Fibroblast of skin of left quadriceps (primary cell): ENCODE measurements at regions not wholly inside any gene's neighbourhood (a gene's known extent, or its start where the extent isn't known, plus 50 kb on each side); places are given as distances from the start of the nearest gene placed in this dataset.
"Not testable (repeated sequence)": the region's sequence is repeated elsewhere in the genome, so short reads cannot be mapped to it uniquely, and the experiment has no call there.

Source experiments
- DNase-seq, 2 experiments: peaks; one replicate each; pipeline ENCODE4 v3.0.0-alpha.2; 2013; ENCODE audit warnings: low read depth in 2 of 2

DNA sequence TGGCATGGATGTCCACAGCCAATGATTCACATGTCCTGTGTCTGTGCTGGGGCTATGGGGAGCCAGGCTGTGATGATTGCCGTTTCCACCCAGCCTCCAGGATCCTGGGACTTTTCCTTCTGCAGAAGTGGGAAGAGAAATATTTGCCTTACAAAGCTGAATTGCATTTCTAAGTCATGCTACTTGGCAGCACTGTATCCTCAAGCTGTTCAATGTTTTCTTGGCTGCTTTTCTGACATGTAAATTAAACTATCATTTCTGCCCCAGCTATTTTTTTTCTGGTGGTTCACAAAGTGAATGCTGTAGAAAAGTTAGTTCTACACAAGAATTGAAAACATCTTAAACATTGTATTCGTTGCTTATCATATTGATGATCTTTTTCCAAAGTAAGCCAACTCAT is 51.9 kb upstream of the TCERG1L start:
- DNase-seq: no peak

DNA sequence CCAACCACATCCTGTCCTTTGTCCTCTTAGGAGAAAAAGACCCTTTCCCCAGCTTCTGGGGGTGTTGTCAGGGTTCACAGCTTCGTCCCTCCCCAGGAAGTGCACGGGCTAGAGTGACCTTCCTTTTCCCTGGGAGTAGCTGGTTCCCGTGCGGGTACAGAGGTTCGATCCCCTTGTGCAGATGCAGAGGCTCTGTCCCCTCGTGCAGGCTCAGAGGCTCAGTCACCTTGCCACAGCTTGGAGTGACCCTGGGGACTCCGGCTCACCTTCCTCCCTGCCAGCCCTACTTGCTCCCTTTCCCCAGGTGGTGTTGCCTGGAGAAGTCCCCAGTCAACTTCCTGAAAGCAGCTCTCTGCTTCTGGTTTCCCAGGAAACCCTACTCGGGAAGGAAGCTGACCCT is 60.0 kb upstream of the TCERG1L start:
- DNase-seq: no peak

DNA sequence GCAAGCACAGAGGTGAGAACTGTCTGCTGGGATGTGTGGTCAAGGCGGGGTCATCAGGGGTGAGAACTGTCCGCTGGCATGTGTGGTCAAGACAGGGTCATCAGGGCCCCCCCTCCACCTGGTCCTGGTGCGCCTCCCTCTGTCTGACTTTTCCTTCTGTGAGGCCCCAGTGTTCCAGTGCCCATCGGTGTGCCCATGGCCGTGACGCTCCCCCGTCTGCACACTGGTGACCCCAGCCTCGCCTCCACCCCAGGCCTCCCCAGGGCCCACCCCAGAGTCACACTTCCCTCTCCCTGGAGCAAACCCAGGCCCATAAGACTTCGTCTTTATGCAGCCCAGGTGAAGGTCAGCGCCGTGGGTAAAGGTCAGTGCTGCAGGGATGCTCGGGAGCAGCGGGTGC is 70.1 kb upstream of the TCERG1L start:
- DNase-seq: no peak

DNA sequence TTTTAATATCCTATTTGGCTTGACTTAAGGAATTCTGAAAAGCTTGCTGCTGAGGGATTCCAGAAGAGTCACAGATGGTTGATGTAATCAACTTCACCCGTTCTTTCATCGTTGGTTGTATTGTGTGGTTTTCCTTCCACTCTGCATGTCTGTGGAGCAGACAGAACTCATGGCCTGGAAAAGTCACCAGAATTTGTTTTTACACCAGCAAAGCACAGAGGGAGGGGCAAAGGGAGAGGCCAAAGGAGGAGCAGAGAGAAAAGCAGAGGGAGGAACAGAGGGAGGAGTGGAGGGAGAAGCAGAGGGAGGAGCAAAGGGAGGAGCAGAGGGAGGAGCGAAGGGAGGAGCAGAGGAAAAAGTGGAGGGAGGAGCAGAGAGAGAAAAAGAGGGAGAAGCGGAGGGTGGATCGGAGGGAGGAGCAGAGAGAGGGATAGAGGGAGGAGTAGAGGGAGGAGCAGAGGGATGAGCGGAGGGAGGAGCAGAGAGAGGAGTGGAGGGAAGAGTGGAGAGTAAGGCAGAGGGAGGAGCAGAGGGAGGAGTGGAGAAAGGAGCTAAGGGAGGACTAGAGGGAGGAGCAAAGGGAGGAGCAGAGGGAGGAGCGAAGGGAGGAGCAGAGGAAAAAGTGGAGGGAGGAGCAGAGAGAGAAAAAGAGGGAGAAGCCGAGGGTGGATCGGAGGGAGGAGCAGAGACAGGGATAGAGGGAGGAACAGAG is 73.8 kb upstream of the TCERG1L start:
- not testable (repeated sequence) for DNase-seq

DNA sequence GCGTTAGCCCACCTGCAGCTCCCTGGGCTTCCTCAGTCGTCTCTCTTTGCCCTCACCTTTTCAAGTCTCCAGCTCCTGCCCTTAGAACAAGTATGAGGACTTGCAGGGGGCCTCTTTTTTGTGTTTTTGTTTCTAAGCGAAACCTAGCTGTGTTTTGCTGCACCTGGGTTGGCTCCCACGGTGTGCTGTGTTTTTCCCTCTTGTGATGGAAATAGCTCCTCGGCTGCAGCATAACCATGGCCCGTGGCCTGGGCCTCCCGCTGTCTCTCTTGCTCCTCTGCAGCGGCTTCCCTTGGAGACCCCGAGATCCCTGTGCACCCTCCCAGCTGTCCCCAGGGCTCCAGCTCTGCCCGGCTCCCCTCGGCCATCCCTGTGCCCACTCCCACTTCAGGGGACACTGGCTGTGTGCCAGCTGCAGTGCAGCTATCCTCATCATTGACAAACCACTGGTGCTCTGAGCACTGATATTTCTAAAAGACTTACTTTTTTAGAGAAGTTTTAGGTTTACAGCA is 75.6 kb upstream of the TCERG1L start:
- DNase-seq: no peak

DNA sequence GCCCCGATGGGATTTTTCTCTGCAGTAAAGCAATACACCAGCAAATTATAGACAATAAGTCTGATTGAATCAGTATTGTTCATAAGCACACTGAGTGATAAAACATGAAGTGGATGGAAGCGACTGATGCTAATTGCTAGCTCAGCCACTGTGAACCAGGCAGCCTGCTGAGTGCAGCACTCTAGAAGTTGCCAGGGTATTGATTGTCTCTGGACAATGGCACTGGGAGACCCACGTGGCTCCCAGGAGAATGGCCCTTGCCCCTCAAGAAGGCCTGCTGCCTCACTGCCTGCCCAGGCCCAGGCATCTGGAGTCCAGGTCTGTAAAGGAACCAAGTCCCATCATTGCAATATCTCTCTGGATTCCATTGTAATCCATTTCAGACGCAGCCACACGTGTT is 80.4 kb upstream of the TCERG1L start:
- no peak for DNase-seq

DNA sequence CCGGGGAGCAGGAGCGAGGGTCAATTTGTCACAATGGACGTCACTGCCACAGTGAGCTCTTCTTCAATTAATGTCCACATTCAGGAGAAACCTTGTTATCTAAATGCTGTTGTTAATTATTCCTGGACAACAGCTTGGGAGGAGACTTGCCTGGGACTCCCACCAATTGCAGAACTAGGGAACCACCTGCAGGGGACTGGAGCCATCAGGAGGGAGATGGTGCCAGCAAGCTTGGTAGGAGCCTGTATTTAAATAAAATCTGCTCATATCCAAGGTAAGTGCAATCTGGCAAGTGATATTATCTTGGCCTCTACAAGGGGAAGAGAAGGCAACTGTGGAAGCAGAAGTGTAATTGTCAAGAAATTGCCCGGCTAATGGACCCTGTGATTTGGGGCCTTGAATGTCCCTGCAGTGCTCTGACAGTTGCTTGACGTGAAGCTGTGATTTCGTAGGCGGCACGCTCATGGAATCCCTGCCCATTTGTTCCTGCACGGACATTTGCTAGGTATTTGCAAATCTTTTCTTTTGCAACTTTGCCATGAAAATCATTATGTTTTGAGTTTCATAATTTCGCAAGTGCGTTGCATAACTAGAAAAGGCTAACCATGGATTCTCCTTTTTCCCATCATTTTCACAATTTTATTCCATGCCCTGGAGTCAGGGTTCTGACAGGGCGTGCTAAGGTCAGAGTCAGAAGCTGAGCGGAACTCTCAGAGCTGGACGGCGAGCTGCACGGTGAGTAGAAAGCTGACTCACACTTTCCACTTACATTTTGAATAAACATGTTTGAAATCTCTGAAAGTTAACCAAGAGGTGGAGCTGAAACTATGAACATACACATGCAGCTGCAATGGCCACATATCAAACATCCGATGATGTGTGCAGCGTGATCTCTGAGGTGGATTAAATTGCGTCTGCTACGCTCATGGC is 84.9 kb upstream of the TCERG1L start:
- DNase-seq: no peak

DNA sequence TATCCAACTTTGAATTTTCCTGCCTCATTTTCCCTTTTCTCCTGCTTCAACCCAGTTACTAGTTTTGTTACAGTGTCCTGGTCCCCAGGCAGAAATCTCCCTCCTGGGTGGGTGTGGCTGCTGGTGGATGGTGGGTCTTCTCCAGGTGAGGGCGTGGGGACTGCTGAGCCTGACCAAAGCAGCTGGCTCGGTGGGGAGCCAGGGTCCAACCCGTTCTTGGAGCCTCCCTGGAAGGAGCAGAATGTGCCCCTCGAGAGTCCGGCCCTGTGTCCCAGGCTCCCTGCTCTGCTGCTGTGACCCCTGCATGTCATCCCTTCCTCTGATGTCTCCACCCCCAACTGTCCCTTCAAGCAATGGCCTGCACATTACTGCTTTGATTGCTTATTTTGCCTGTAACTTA is 86.6 kb upstream of the TCERG1L start:
- no peak for DNase-seq

DNA sequence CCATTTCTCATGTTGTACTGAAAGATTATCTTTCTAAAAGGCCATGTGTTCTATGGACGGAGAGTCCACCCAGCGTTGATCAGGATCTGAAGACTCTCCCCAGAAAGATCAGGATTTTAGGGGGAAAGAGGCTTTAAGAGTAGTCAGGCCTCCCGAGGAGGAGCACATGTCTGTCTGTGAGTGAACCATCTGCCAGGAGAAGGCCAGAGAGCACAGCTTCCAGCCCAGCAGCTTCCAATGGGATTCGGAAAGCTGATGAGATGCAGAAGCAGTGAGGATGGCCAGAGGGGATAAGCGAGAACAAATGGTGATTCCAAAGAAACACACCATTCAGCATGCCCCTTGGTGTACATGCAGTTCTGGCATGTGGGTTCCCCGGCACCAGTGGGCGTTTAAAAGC is 88.5 kb upstream of the TCERG1L start:
- no peak for DNase-seq

DNA sequence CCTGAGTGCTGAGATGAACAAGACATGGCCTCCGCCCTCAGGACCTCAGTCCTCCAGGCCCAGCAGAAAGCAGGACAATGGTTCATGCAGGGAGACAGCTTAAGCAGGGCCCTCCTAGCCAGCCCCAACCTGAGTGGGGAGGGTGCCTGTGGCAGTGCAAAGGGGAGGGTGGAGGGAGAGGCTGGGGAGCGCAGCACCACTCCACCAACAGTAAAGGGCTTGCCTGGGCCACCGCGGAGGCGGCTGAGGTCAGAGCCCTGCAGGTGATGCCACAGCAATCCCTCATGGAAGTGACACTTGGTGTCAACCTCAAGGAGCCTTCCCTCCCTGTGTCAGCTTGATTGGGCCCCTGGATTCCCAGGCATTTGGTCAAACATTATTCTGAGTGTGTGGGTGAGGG is 89.0 kb upstream of the TCERG1L start:
- DNase-seq: no peak

DNA sequence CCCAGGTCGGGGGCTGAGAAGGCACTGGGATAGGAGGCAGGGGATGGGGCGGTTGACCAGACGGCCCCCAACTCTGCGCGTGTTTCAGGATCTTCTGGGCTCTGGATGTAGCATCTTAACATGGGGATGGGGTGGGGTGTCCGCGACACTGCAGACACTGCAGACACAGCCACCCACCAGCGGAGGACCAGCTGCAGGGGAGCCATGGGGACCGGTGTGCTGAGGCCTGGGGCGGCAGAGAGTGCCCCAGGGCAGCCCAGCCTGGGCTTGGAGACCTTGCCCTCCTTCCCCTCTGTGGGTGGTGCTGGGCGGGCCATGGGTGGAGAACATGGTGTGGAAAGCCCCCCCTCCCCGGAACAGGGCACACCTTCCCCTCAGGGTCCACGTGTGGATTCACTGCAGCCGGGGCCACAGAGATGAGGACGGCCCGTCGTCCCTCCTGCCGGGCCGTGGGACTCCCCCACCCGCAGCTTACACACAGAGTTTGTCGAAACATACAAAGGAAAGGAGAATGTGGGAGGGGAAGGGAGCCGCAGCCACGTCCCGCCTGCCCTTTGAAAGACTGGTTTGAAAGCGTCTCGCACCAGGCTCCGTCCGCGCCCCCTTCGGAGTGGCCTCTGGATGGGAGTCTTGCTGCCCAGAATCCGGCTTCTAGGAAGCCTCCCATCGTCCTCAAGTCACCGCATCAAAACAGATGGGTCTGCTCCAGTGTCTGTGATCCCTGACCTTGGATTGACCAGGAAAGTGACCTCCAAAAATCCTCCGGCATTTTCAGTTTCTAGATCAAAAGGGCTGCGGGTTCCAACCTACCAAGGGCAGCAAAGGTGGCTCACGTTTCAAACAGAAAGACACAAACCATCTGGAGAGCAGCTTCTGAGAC is 91.5 kb upstream of the TCERG1L start:
- no peak for DNase-seq

DNA sequence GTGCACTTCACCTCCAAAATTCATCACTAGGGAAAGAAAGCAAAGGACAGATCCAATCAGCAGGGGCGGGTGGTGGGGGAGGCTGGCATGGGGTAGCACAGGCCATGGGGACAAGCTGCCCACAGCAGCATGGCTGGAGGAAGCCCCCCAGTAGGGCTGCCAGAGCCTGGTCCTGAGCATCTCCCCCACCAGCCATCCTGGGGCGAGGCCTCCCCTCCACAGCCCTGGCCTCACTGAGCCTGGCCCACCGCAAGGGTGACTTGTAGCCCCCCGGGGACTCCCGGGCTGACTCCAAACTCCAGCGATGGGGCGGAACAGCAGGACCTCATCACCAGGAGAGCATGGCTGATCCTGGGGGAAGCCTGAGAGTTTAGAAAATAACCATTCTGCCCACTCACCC is 92.4 kb upstream of the TCERG1L start:
- no peak for DNase-seq

DNA sequence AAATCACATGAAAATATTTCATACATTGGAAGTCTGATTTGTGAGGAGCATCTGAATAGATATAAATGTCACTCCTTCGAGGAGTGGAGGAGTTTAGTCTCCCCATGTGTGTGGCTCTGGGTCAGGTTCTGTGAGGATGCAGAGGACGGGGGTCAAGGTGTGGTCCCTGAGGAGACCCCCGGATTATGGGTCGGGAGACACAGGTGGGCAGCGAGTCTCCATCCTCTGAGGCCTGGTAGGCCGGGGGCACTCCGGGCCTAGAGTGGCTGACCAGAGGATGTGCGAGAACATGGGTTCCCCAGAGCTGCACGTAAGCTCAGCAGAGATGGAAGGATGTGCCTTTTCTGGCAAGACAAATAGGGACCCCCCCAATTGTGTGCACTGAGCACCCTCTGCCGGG is 93.4 kb upstream of the TCERG1L start:
- DNase-seq: no peak

DNA sequence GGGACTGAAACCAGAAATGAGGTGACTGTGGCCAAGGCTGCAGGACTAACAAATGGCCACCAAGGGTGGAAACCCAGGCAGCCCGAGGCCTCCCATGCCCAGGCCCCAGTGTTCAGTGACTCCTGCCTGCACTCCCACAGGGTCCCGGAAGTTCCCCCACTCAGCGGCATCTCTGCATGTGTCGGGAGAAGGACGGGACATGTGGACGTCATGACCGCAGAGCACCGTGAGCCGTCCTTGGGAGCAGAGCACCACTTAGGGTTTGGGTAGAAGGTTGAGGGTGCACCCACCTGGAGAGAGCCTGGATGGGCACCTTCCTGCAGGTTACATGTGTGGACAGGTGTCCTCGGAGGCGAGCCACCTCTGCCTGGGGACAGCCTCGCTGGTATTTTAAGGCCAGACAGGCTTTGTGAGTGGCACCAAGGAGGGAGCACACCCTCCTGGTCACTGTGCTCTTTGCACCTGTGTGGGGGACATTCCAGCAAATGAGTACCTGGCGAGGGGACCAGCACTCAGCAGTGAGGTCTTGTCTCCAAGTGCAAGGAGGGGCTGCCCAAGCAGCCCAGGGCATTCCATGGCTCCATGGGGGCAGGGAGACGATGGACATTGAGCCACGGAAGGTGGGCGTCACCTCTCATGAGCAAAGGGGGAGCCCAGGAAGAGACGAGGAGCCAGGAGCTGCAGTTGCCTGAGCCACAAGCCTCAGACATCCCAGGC is 95.3 kb upstream of the TCERG1L start:
- no peak for DNase-seq

DNA sequence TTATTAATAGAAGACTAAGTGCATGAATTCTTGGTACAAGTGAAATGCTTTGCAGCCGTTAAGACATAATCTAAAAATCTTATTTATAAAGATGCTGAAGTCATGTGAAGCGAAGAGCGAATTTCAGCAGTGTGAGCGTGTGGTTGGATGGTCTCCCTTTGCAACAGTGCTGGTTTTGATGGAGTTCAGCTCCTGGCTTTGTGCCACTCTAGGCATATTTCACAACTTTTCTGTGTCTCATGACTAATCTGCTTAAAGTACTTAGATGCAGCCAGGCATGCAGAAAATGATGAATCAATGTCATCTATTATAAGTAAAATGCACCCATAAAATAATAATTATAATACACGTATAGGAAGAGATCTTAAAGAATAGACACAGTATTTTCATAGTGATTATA is 107.2 kb upstream of the TCERG1L start:
- peak; percentile 3 to 13 for DNase-seq

DNA sequence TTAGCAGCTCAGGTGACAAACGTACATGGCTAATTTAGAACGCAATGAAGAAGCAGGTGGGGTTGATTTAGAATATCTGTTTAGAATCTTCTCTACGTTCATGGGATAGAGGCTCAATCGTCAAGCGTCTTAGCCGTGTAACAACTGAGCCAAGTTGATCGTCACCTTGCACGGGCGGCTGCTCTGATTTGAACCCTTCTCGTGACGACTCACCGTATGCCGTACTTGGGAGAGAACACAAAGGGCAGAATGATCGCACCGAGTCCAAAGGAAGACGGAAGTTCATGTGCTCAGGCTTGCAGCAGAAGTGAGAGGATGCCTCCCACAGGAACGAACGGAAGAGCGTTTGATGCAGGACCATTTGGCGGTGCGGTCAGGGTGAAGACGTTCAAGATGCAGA is 108.3 kb upstream of the TCERG1L start:
- no peak for DNase-seq

DNA sequence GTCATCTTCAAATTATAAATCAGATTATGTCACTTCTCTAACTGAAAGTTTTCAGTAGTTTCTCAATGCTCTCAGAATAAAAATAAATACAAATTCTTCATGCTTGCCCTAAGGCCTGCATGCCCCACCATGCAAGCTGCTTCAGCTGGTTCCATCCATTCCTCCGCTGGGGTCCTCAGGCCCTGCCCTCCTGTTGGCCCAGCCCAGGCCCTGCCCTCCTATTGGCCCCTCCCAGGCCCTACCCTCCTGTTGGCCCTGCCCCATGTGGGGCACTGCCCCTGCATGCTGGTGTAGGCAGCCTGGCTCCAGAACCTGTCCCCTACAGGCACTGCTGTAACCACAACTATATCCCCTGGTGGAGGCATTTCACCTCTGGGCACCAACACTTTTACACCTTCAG is 109.3 kb upstream of the TCERG1L start:
- DNase-seq: no peak

DNA sequence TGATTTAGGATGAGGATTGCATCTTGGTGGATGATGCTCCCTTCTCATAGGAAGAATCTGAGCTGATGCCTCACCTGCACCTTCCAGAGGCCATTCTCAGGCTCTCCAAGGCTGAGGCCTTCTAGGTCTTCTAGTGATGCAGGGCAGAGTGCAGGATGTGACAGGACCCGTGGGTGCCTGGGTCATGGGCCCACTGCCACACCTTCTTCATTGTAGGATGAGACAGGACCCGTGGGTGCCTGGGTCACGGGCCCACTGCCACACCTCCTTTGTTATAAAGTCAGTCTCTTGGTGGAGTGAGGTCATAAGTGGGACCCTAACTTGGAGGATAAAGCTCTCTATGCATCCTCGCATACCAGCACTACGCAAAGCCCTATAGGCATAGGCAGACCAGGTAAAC is 109.9 kb upstream of the TCERG1L start:
- DNase-seq: no peak

DNA sequence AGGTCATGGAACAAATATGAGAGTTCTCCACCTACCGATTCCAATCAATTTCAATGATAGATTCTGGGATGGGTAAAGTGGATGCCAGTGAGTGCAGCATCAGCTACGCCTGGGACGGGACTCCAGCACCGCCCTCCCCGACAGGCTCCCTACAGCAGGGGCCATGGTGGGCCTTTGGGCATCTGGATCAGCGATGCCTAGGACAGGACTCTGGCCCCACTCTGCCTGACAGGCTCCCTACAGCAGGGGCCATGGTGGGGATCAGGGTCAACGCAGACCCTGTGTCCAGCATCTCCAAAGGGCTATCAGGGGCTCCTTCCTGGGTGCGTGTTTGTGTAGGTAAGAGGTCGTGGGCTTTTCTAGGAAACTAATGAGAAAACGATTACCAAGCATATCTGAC is 111.2 kb upstream of the TCERG1L start:
- DNase-seq: no peak

DNA sequence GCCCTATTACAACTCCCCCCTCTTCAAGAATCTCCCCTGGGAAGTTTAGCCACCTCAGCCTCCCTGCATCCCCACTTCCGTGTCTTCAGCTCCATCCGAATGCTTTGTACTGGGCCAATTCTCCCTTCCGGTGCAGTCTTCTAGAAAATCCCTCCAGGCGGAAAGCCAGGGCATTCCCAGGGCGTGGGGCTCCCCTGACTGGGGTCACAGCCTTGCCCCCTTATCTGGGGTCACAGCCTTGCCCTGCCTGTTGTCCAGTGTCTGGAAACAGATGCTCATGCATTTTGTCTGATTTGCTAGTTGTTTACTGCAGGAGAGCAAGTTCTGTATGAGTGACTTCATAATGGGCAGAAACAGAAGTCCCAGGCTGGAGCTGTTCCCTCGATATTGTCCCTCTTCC is 112.5 kb upstream of the TCERG1L start:
- DNase-seq: no peak

DNA sequence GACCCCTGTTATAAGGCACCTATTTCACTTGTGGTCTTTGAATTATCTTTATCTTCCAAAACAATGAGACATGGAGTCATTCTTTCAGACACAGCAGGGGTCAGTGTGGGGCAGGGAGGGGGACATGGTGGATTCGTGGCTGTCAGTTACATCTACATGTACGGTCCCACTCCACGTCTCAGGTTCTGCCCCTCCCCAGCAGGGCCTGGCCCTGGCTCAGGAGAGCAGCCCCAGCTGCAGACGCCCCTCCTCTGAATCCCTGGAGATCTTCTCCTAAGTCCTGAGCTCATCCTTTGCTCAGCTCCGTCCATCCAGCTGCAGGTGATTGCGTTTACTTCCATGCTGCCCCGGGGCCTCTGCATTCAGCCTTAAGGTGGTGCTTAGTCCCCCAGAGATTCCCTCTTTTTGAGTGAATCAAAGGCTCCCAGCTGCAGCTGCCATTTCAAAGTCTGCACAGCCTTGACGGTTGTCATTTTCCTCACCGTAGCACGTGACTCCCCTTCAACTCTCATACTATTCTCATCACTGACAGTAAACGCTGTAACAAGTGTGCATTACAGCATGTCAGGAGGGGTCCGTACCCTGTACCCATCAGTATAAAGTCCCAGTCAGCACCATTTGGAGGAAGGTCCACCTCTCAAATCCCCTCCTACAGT is 113.4 kb upstream of the TCERG1L start:
- DNase-seq: no peak
